Fibroblast of peridontal ligament (primary cell): ENCODE measurements at regions not wholly inside any gene's neighbourhood (a gene's known extent, or its start where the extent isn't known, plus 50 kb on each side); places are given as distances from the start of the nearest gene placed in this dataset.
"Not testable (repeated sequence)": the region's sequence is repeated elsewhere in the genome, so short reads cannot be mapped to it uniquely, and the experiment has no call there.

Experiments used
- DNase-seq: peaks from one replicate; pipeline ENCODE4 v3.0.0-alpha.2; 2010; ENCODE audit errors: extremely low read depth

- peak; percentile 38 for DNase-seq
Measured at GRCh38 chr6:126807876-126808275, 310.6 kb upstream of the RSPO3 start.

- DNase-seq = peak; percentile 87
Measured at GRCh38 chr6:126811321-126811720, 307.1 kb upstream of the RSPO3 start.

- no peak for DNase-seq
Measured at GRCh38 chr6:126812010-126812409, 306.5 kb upstream of the RSPO3 start.

- peak; percentile 63 for DNase-seq
Measured at GRCh38 chr6:126812651-126813050, 305.8 kb upstream of the RSPO3 start.

- no peak for DNase-seq
Measured at GRCh38 chr6:126820634-126821033, 297.8 kb upstream of the RSPO3 start.

DNA sequence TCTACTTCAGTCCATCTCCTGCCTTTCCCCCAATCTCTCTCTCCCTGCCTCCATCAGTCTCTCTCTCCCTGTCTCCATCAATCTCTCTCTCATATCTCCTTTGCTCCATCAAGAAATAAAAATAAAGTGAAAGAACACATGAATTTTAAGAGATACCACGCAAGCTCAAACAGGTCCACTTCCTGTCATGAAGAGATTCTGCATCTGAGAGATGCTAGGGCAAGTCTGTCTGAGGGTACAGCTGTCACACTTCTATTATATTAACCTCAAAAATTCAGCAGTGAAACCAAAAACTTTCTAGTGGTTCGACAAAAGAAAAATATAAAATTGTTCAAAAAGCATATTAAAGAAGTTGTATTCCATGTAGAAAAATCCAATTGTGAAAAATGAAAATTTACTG lies 296.8 kb upstream of the RSPO3 start:
- no peak for DNase-seq

GRCh38 chr6:126824226-126824625 lies 294.2 kb upstream of the RSPO3 start:
- DNase-seq = no peak

GRCh38 chr6:126824815-126825214 lies 293.7 kb upstream of the RSPO3 start:
- DNase-seq = no peak

- no peak for DNase-seq
Measured at GRCh38 chr6:126826166-126826714, 292.2 kb upstream of the RSPO3 start.

GRCh38 chr6:126831461-126831860 lies 287.0 kb upstream of the RSPO3 start:
- DNase-seq = peak; percentile 8

GRCh38 chr6:126842769-126843168 lies 275.7 kb upstream of the RSPO3 start:
- DNase-seq = no peak

DNA sequence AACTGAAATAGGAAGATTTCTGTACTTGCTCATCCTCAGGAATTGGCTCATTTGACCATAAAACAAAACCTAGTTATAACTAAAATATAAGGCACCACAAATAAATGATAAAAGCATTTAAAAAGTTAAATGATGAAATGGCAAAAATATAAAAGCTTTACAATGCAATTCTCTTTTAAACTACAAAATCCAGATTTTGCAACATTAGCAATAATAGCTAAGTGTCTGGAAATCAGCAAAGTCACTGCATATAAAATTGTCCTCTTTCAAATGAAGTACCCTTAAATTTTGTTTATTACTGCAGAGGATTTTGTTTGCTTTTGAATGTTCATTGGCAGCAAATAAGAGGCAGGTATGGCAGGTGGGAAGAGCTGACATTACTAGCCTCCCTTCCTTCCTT lies 270.4 kb upstream of the RSPO3 start:
- DNase-seq = no peak

GRCh38 chr6:126867641-126868040 lies 250.8 kb upstream of the RSPO3 start:
- no peak for DNase-seq

GRCh38 chr6:126873351-126873750 lies 245.1 kb upstream of the RSPO3 start:
- DNase-seq = peak; percentile 55

DNA sequence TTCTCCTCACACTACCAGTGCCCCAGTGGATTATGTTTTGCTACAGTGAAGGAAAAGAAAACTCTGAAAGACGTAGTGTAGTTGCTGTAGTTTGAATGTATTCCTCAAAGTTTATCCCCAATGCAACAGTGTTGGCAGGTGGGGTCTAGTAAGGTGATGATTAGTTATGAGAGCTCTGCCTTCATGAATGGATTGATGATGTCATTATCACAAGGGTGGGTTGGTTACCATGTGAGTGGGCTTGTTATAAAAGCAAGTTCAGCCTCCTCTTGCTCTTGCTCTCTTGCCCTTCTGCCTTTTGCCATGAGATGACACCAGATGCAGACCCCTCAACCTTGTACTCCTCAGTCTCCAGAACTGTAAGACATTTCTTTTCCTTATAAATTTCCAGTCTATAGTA lies 244.7 kb upstream of the RSPO3 start:
- no peak for DNase-seq

DNA sequence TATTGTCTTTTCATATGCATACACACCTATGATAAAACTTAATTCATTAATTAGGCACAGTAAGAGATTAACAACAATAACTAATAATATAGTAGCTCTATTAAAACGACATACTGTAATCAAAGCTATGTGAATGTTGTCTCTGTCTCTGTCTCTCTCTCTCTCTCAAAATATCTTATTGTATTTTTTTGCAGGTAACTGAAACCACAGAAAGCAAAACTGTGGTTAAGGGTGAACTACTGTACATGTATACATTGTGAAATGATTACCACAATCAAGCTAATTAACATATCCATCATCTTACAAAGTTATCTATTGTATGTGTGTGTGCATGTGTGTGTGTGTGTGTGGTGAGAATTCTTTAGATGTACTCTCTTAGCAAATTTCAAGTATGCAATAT lies 242.0 kb upstream of the RSPO3 start:
- DNase-seq = no peak

GRCh38 chr6:126880964-126881363 lies 237.5 kb upstream of the RSPO3 start:
- DNase-seq = no peak

DNA sequence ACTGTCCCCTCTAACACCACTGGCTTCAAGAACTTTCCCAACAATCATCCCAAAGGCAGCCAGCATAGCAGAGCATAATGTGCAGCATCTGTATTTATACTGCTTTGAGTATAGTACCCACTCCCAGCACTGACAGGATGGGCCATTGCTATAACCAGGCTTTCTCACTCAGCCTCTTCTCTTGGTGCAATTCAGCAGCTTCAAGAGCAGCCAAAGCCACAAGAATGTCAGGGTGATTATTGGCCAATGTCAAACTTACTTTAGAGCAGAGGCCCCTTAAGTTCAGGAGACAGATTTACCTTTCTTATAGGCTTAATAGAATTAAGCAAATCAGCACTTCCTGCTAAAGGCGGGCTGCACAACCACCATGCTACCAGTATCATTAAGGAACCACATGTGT lies 232.4 kb upstream of the RSPO3 start:
- peak; percentile 56 for DNase-seq

DNA sequence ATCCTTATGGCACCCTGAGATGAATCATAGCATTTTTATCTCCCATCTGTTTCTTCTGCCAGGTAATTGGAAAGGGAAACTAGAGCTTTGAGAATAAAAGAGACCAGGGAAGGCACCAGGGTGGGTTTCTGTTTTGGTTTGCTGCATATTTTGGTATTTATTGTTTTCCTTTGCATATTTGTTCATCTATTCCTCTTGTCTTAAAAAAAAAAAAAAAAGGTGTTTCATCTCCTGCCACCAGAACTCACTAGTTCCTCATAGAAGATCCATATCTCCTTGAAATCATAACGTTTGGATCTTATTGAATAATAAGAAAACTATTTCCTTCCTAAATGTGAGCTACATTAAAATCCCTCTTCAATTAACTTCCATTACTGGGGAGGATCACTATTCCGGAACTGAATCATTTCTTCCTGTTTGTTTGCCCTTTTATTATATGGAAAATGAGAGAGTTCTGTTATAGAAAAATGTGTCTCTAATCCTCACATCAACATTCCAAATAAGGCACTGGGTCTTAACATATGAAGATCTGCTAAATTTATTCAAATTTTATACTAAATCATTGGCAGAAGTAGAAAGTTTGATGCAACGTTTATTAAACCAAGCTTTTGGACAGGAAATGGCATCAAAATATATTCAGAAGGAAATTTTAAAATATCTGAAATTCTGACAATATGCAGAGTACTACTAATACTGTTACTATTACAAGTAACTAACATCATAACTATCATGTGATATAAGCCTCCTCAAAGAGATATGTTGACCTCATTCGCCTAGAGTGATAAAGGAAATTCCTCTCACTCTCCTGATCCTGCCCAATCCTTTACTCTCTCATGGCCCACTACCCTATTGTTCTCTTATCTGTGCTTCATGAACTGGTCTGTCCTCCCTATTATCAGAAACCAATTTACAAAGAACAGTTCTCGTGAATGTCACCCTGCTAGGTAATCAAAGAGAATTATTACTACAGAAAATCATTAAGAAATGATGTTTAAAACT lies 229.4 kb upstream of the RSPO3 start:
- DNase-seq = no peak

DNA sequence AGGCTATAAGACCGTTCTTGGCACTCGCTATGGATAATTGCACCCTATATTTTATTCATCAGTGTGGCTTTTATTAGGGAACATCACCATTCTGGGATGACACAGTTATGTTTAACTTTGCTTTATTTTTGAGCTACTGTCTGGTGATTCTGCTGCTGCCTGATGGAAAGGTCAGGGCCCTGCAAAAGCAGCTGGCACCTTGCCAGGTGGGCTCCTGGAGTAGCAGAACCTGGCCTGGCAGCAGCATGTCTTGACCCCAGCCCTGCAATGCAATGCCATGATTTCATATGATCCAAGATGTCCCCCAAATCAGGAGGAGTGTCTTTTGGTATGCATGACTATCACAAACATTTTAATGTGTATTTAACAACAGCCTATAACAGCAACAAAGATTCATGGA lies 228.4 kb upstream of the RSPO3 start:
- DNase-seq = no peak

DNA sequence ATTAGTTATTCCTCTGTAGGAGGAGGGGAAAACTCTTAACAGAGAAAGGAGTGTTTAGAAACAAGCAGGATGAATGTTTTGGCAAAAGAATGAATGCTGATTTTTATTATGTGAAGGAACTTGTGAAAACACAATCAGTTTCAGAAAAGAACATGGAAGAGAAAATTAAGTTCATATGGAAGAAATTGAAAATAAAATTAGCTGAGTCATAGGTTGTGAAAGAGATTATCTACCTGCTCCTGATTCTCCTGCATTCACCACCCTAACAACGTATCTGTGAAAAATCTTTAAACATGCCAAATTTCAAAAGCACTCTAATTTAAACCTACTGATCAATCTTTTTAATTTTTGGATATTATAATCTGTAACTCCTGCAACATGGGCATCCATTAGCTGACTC lies 227.3 kb upstream of the RSPO3 start:
- DNase-seq = peak; percentile 22

DNA sequence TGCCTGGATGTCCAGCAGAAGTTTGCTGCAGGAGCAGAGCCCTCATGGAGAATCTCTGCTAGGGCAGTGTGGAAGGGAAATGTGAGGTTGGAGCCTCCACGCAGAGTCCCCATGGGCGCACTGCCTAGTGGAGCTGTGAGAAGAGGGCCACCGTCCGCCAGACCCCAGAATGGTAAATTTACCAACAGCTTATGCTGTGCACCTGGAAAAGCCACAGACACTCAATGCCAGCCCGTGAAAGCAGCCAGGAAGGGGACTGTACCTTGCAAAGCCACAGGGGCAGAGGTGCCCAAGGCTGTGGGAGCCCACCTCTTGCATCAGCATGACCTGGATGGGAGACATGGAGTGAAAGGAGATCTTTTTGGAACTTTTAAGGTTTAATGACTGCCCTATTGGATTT lies 225.6 kb upstream of the RSPO3 start:
- not testable (repeated sequence) for DNase-seq

DNA sequence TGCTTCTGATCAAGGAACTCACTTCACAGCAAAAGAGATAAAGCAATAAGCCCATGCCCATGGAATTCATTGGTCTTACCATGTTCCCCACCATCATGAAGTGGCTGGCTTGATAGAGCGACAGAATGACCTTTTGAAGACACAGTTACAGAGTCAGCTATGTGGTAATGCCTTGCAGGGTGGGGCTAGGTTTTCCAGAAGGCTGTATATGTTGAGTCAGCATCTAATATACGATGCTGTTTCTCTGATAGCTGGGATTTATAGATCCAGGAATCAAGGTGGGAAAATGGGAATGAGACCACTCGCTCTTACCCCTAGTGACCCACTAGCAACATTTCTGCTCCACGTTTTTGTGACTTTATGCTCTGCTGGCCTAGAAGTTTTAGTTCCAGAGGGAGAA lies 220.7 kb upstream of the RSPO3 start:
- DNase-seq = no peak
